Activated T-cell treated with anti-CD3 and anti-CD28 coated beads, Interleukin-2, amount 50 U/mL, for 72 hours (primary cell): ENCODE measurements at regions not wholly inside any gene's neighbourhood (a gene's known extent, or its start where the extent isn't known, plus 50 kb on each side); places are given as distances from the start of the nearest gene placed in this dataset.

Experiments
- ATAC-seq, 2 donors: fragments of 150-1000 bp; cut with Tn5 transposase; replicated peaks in 1 of 2; 2 replicates each; pipeline ENCODE4 v1.10.0; 2021; ENCODE audit warnings: moderate library complexity in 2 of 2, mild to moderate bottlenecking in 1 of 2
- DNase-seq, 2 donors: peaks; one replicate each; pipeline ENCODE4 v3.0.0; 2021 to 2022; ENCODE audit warnings: mixed read lengths in 1 of 2
- H3K27ac Mint-ChIP-seq: one replicate; pipeline ENCODE4 v1.8.0; 2022; ENCODE audit warnings: mild to moderate bottlenecking, moderate library complexity, mixed read lengths
- H3K27me3 Mint-ChIP-seq: one replicate; pipeline ENCODE4 v1.8.0; 2022; ENCODE audit warnings: low read depth, mixed read lengths
- H3K36me3 Mint-ChIP-seq, 2 donors: one replicate each; pipeline ENCODE4 v1.8.0; 2022; ENCODE audit warnings: mixed read lengths in 2 of 2, mild to moderate bottlenecking in 1 of 2; ENCODE audit not compliant: insufficient read depth in 2 of 2
- H3K4me1 Mint-ChIP-seq: one replicate; pipeline ENCODE4 v1.8.0; 2022; ENCODE audit warnings: low read depth, mixed read lengths
- H3K4me3 Mint-ChIP-seq, 2 donors: one replicate each; pipeline ENCODE4 v1.8.0; 2022; ENCODE audit warnings: mild to moderate bottlenecking in 2 of 2, mixed read lengths in 2 of 2, moderate library complexity in 2 of 2
- H3K9me3 Mint-ChIP-seq, 2 donors: one replicate each; pipeline ENCODE4 v1.8.0; 2022; ENCODE audit warnings: mixed read lengths in 2 of 2

DNA sequence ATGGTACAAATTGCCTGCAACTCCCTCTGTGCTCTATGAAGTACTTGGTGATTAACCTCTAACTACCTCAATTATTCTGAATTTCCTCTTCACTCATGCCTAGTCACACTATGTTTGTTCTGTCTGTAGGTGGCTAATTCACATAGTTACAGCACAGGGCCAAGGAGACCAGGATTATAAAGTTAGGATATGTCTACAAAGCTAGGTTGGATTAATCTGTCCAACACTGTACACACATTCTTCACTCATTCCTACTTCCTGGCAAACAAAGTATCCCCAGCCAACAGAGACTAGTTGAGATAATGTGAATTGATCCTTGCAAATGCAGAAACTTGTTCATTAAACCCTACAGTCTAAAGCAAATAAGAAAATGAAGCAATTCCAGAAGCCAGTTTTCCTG lies 269.8 kb downstream of the HACE1 start:
- ATAC-seq (no peak), DNase-seq (no peak)
- Mint-ChIP-seq H3K4me3 (no peak overlapping the region), H3K36me3 (no peaks in the 10 kb centered on the region), H3K27ac (no peak overlapping the region), H3K4me1 (no peaks in the 10 kb centered on the region), H3K27me3 (no peaks in the 10 kb centered on the region), H3K9me3 (no peaks in the 10 kb centered on the region)

DNA sequence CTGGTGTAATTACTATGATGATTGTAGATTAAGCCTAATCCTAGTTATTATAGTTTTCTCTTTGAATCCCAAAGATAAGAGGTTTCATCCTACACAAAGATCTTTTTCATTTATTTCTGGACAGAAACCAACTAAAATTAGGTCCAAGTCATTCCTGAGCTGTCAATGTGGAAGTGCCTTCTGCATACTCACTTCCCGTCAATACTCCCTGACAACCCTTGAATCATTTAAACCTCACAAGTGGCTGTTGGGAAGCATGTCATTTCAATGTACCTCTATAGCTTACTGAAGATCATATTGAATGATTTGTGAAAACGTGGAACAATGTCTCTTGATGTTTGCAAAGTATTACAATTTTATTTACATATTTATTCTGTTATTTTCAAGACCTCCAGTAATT lies 274.1 kb downstream of the HACE1 start:
- H3K4me1 Mint-ChIP-seq = no peaks in the 10 kb centered on the region
- no peak for DNase-seq
- H3K27me3 Mint-ChIP-seq = no peaks in the 10 kb centered on the region
- peaks cover 0 to 2% of the 10 kb centered on the region in 2 donors for H3K9me3 Mint-ChIP-seq
- H3K27ac Mint-ChIP-seq = no peak overlapping the region
- no peak overlapping the region for H3K4me3 Mint-ChIP-seq
- no peak for ATAC-seq
- no peaks in the 10 kb centered on the region for H3K36me3 Mint-ChIP-seq

DNA sequence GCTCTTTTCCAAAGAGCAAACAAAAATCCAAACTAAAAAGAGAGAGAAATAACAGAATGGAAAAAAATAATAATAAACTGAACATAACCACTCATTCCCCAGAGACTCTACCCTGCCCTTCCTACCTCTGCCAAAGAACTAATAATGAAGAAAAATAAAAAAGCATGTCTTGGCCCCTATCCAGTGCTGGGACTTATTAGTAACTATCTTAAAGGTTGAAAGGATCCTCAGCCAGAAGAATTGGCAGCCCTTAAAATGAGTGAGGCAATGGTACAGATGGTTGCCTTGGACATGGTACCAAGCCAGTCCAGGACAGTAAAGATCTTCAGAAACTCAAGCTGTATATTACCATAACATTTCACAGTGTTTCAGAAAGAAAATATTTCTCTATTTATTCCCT lies 279.3 kb downstream of the HACE1 start:
- H3K9me3 Mint-ChIP-seq = peaks cover 0 to 2% of the 10 kb centered on the region in 2 donors
- no peaks in the 10 kb centered on the region for H3K36me3 Mint-ChIP-seq
- DNase-seq = no peak
- H3K27me3 Mint-ChIP-seq = peaks cover 8% of the 10 kb centered on the region
- H3K4me1 Mint-ChIP-seq = peaks cover 4% of the 10 kb centered on the region
- no peak overlapping the region for H3K27ac Mint-ChIP-seq
- ATAC-seq = no peak
- no peak overlapping the region for H3K4me3 Mint-ChIP-seq

DNA sequence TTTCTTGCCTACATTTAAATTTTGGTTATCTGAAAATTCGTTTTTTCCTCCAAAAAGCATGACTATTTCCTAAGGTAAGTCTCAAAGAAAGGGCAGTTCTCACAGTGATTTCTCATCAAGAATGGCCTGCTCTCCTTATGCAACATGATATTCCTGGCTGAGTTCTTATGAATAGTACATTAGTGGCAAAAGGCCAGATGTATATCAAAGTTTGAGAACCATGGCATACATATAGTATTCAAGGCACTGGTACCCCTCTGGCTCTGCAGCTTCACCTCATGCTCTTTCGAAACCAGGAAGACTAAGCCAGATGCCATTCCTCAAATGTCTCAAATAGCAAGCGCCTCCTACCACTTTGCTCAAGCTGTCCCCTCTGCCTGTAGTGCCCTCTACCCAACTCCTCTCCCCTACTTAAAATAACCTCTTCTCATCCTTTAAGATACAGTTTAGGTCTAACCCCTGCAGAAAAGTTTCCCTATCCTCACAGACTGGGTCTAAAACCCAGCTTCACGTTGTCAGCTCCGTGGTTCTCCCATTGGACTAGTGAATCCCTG lies 280.3 kb downstream of the HACE1 start:
- peaks cover 0 to 2% of the 10 kb centered on the region in 2 donors for H3K9me3 Mint-ChIP-seq
- H3K36me3 Mint-ChIP-seq = no peaks in the 10 kb centered on the region
- no peak for DNase-seq
- no peak overlapping the region for H3K4me3 Mint-ChIP-seq
- H3K27ac Mint-ChIP-seq = no peak overlapping the region
- peaks cover 4% of the 10 kb centered on the region for H3K4me1 Mint-ChIP-seq
- ATAC-seq = no peak
- peaks cover 8% of the 10 kb centered on the region for H3K27me3 Mint-ChIP-seq

DNA sequence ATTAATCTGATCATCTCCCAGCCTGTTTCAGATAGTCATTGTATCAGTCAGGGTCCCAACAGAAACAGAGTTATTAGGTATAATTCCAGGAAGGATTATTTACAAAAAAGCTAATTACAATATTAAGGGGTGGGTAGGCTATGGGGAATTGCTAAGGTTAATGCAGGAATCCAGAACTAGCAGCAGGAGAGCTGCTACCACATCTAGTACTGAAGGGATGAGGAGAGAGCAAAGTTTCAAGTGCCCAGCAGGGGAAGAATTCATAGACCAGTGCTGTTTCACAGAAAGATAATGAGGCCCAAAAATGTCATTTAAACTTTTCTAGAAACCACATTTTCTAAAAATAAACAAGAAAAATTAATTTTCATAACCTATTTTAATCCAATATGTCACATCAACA lies 284.2 kb downstream of the HACE1 start:
- H3K36me3 Mint-ChIP-seq = no peaks in the 10 kb centered on the region
- ATAC-seq (no peak), DNase-seq (no peak)
- H3K27me3 Mint-ChIP-seq = peaks cover 8% of the 10 kb centered on the region
- peaks cover 4% of the 10 kb centered on the region for H3K4me1 Mint-ChIP-seq
- no peak overlapping the region for H3K27ac Mint-ChIP-seq
- peaks cover 0 to 2% of the 10 kb centered on the region in 2 donors for H3K9me3 Mint-ChIP-seq
- no peak overlapping the region for H3K4me3 Mint-ChIP-seq

DNA sequence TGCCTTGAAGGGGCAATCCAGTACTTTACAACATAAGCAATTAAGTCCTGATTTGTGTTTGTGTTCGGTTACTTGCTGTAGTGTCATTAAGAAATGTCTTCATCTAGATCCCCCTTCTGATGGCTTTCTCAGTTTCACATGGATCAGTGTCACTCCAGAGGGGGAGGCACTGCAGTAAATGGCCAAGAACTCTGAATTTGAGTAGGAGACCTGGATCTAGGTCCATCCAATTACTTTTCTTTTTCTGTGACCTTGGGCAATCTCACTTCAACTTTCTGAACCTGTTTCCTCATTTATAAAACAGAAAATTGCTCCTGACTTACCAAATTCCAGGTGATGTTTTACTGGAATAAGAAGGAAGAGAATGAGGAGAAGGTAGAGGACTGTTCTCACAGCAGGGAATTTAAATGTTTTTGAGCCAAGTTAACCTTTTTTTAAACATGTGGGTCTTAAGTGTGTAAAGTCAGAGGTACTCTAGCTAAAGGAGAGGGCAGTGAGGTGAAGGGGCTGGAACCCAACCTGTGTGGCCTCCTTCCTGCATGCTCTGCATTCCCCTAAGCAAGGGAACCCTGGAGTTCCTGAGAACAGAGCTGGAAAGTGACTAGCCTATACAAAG lies 285.5 kb downstream of the HACE1 start:
- no peak overlapping the region for H3K27ac Mint-ChIP-seq
- ATAC-seq (no peak), DNase-seq (no peak)
- no peaks in the 10 kb centered on the region for H3K4me1 Mint-ChIP-seq
- H3K9me3 Mint-ChIP-seq = peaks cover 0 to 2% of the 10 kb centered on the region in 2 donors
- H3K4me3 Mint-ChIP-seq = no peak overlapping the region
- no peaks in the 10 kb centered on the region for H3K27me3 Mint-ChIP-seq
- no peaks in the 10 kb centered on the region for H3K36me3 Mint-ChIP-seq

DNA sequence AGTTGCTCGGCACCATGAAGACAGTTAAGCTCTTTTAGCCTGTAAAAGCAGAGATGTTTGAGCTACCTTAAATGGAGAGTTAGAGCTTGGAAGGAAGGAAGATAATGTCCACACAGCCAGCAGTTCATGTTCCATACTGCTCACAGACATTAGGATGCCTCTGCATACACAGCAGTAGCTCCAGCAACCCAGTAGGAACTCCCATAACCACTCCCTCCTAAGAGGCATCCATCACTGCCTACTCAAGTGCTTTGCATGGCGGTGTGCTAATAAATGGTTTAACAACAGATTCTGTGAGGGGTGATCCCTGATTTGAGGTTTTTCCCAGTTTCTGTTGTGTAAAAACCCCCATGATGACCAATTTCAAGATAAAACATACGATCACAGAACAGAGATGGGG lies 286.4 kb downstream of the HACE1 start:
- Mint-ChIP-seq H3K36me3 (no peaks in the 10 kb centered on the region), H3K4me1 (no peaks in the 10 kb centered on the region), H3K9me3 (peaks cover 0 to 2% of the 10 kb centered on the region in 2 donors), H3K27ac (no peak overlapping the region), H3K4me3 (no peak overlapping the region), H3K27me3 (no peaks in the 10 kb centered on the region)
- no peak for ATAC-seq
- DNase-seq = no peak

DNA sequence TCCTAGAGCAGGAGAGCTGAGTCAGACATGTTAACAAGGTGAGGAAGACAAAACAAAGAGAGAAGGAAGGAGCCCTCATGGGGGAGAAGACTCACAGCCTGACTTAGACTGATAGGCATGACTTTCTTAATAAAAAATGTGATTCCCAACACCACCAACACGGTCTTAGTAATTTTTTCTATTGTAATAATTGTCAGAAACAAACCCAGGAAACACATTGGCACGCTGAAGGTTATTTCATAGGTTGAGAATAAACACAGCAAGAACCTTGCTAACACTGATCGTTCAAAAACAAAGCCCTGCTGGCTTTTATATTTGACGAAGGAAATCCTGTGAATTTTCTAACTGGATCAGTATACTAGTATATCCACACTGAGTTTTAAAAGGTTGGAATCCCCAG lies 286.8 kb downstream of the HACE1 start:
- Mint-ChIP-seq H3K4me3 (no peak overlapping the region), H3K27me3 (no peaks in the 10 kb centered on the region), H3K27ac (no peak overlapping the region), H3K9me3 (peaks cover 0 to 2% of the 10 kb centered on the region in 2 donors), H3K36me3 (no peaks in the 10 kb centered on the region), H3K4me1 (no peaks in the 10 kb centered on the region)
- DNase-seq = no peak
- no peak for ATAC-seq

DNA sequence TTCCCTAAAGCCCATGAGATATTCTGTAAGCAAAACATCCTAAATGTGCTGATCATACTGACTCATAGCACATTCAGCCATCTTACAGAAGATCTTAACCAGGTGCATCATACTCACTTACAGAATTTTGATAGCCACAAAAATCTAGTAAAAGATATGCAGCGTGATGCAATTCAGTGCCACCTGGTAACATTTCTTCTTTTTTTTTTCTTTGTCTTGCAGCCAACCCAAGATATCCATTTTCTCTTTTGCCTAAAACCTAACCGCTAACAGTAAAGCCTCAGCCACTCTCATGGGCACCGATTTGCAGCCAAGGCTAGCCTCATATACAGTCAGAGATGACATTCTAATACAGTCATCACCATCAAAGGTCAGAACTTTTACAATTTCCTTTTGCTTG lies 293.3 kb downstream of the HACE1 start:
- ATAC-seq (no peak), DNase-seq (no peak)
- no peaks in the 10 kb centered on the region for H3K27me3 Mint-ChIP-seq
- no peak overlapping the region for H3K27ac Mint-ChIP-seq
- no peaks in the 10 kb centered on the region for H3K4me1 Mint-ChIP-seq
- no peaks in the 10 kb centered on the region for H3K36me3 Mint-ChIP-seq
- no peak overlapping the region for H3K4me3 Mint-ChIP-seq
- H3K9me3 Mint-ChIP-seq = no peaks in the 10 kb centered on the region

DNA sequence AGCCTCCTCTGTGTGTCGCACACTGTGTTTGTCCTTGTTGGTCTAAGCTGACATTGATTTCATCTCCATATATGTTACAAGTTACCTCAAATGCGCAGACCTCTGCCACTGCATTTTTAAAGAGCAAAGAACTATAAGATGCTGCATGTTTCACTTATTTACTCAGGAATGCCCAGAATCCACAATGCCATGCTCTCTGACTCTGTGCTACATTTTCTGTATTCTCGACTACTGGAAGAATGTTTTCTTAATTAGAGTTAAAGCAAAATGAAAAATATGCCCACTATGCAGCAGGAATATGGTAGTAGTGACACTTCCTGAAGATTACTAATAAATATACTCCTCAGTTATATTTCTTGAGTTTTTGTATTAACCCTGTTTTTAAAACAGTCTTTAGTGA lies 296.4 kb downstream of the HACE1 start:
- DNase-seq = no peak
- Mint-ChIP-seq H3K9me3 (no peaks in the 10 kb centered on the region), H3K27me3 (peaks cover 6% of the 10 kb centered on the region), H3K4me3 (no peak overlapping the region), H3K36me3 (no peaks in the 10 kb centered on the region), H3K4me1 (no peaks in the 10 kb centered on the region), H3K27ac (no peak overlapping the region)
- no peak for ATAC-seq

DNA sequence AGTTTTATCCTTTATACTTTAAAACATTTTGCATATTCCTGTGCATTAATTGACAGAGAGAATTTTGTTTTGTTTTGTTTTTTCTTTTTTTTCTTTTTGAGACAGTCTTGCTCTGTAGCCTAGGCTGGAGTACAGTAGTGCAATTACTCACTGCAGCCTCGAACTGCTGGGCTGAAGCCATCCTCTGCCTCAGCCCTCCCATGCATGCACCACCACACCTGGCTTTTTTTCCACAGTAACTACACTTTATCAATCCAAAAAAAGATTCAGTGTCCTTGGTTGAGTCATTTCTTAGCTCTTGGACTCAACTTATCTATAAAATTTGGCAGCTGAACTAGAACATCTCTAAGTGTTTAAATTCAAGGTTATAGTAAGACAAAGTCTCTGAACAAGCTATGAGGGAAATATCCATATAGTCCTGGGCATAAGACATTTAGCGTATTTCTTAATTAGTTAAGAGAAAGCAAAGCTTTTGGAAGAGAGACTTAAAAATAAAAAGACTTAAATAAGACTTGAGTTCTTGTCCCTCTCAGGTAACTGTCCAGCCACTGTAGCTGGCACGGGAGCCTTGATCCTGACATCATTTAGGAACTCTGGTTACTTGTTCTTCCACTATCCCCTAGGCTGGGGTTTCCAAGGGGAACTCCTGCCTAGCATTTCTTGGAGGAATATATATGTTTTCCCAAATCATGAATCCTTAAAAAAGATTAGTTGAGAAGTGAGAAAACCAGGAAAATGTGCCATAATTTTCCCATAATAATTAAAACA lies 300.1 kb downstream of the HACE1 start:
- H3K27ac Mint-ChIP-seq = no peak overlapping the region
- no peaks in the 10 kb centered on the region for H3K4me1 Mint-ChIP-seq
- no peaks in the 10 kb centered on the region for H3K36me3 Mint-ChIP-seq
- ATAC-seq (no peak), DNase-seq (no peak)
- no peaks in the 10 kb centered on the region for H3K9me3 Mint-ChIP-seq
- H3K4me3 Mint-ChIP-seq = no peak overlapping the region
- peaks cover 14% of the 10 kb centered on the region for H3K27me3 Mint-ChIP-seq

DNA sequence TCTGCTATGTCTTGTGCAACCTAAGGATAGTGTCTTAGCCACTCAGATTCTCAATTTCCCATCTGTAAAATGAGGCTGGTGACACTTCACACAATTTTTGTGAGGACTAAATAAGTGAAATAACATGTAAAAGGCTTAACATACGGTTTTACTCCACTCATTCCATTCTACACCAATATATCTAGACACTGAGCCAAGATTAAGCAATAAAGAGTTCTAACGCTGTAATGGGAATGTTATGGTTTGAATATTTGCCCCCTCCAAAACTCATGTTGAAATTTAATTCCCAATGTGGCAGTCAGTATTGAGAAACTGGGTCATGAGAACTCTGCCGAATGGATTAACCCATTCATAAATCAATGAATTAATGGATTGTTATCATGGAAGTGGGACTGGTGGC lies 301.0 kb downstream of the HACE1 start:
- Mint-ChIP-seq H3K4me1 (no peaks in the 10 kb centered on the region), H3K27me3 (peaks cover 14% of the 10 kb centered on the region), H3K27ac (no peak overlapping the region), H3K9me3 (no peaks in the 10 kb centered on the region), H3K4me3 (no peak overlapping the region), H3K36me3 (no peaks in the 10 kb centered on the region)
- ATAC-seq (no peak), DNase-seq (no peak)

DNA sequence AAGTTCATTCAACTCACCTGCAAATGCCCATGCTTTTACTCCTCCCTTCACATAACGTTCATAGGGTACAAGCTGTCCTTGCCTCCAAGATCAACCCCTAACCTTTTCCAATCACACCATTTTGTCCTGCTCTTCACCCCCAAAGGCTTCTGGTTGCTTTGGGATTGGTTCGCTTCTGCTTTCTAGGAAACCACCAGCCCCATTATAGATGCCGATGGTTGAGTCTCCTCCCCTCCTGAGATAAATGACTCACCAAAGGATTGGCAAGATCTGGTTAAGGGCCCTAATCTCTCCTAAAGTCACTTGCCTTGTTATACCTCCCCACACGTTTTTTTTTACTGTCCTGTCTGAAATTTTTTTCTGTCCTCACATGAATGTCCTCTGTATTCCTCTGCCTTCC lies 311.4 kb downstream of the HACE1 start:
- Mint-ChIP-seq H3K27me3 (peaks cover 19% of the 10 kb centered on the region), H3K36me3 (no peaks in the 10 kb centered on the region), H3K27ac (no peak overlapping the region), H3K4me3 (no peak overlapping the region), H3K9me3 (no peaks in the 10 kb centered on the region), H3K4me1 (no peaks in the 10 kb centered on the region)
- ATAC-seq = no peak
- DNase-seq = no peak

DNA sequence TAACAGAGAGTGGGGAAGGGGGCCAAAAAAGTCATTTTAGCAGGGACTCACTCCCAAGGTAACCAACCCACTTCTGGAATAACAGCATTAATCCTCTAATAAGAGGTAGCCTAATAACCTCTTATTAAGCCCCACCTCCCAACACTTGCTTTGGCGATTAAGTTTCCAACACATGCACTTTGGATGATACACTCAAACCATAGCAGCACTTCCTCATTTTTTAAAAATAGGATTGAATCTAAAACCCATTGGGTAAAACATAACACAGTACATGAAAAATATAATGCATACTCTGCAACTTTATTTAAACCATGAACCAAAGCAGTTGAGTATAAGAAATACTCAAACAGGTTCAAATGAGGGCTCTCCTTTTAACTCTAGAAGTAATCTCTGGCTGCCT lies 318.3 kb downstream of the HACE1 start:
- ATAC-seq = no peak
- H3K27ac Mint-ChIP-seq = no peak overlapping the region
- no peaks in the 10 kb centered on the region for H3K36me3 Mint-ChIP-seq
- H3K9me3 Mint-ChIP-seq = no peaks in the 10 kb centered on the region
- no peaks in the 10 kb centered on the region for H3K4me1 Mint-ChIP-seq
- no peak for DNase-seq
- H3K27me3 Mint-ChIP-seq = peaks cover 17% of the 10 kb centered on the region
- H3K4me3 Mint-ChIP-seq = no peak overlapping the region
